ENCODE measurements at regions not wholly inside any gene's neighbourhood (a gene's known extent, or its start where the extent isn't known, plus 50 kb on each side); places are given as distances from the start of the nearest gene placed in this dataset.
"Not testable (repeated sequence)": the region's sequence is repeated elsewhere in the genome, so short reads cannot be mapped to it uniquely, and the experiment has no call there.

DNA sequence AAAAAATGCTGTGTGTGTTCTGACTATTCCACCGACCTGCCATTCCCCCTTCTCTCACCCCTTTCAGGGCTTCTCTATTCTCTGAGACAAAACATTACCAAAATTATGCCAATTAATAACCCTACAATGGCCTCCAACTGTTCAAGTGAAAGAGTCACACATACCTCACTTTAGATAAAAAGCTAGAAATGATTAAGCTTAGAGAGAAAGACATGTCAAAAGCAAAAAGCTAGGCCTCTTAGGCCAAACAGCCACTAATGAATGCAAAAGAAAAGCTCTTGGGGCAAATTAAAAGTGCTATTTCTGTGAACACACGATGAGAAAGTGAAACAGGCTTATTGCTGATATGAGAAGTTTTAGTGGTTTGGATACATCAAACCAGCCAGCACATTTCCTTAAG lies 279.6 kb upstream of the GRAMD2B start:
- no peak for DNase-seq (ENCODE audit: low read depth)

DNA sequence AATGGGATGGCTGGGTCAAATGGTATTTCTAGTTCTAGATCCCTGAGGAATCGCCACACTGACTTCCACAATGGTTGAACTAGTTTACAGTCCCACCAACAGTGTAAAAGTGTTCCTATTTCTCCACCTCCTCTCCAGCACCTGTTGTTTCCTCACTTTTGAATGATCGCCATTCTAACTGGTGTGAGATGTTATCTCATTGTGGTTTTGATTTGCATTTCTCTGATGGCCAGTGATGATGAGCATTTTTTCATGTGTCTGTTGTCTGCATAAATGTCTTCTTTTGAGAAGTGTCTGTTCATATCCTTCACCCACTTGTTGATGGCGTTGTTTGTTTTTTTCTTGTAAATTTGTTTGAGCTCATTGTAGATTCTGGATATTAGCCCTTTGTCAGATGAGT lies 272.9 kb upstream of the GRAMD2B start:
- DNase-seq (ENCODE audit: low read depth), result not testable (repeated sequence)

DNA sequence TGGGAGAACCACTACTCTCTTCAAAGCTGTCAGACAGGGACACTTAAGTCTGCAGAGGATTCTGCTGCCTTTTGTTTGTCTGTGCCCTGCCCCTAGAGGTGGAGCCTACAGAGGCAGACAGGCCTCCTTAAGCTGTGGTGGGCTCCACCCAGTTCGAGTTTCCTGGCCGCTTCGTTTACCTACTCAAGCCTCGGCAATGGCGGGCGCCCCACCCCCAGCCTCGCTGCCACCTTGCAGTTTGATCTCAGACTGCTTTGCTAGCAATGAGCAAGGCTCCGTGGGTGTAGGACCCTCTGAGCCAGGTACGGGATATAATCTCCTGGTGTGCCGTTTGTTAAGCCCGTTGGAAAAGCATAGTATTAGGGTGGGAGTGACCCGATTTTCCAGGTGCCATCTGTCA lies 267.9 kb upstream of the GRAMD2B start:
- not testable (repeated sequence) for DNase-seq (ENCODE audit: low read depth)

DNA sequence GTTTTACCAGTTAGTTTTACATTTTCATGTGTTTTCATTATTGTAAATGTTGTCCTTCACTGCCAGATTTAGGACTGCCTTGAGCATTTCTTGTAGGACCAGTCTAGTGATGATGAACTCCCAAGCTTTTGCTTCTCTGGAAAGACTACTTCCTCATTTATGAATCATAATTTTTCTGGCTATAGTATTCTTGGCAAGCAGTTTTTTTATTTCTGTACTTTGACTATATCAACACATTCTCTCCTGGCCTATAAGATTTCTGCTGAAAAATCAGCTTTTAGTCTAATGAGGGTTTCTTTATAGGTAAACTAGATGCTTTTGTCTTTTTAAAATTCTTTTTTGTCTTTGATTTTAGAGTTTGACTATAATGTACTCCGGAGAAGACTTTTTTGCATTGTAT lies 256.8 kb upstream of the GRAMD2B start:
- DNase-seq (ENCODE audit: low read depth), result no peak

DNA sequence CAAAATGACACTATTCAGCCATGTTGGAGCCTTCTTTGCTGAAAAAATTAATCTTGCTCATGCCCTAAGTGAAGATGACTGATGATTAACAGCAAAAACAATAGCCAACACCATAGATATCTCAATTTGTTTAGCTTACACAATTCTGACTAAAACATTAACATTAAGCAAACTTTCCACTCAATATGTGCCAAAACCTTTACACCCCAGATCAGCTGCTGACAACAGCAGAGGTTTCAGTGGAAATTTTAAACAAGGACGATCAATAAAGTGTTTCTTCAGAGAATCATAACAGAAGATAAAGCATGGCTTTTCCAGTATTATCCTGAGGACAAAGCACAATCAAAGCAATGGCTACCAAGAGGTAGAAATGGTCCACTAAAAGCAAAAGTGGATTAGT lies 254.4 kb upstream of the GRAMD2B start:
- DNase-seq (ENCODE audit: low read depth), result no peak

DNA sequence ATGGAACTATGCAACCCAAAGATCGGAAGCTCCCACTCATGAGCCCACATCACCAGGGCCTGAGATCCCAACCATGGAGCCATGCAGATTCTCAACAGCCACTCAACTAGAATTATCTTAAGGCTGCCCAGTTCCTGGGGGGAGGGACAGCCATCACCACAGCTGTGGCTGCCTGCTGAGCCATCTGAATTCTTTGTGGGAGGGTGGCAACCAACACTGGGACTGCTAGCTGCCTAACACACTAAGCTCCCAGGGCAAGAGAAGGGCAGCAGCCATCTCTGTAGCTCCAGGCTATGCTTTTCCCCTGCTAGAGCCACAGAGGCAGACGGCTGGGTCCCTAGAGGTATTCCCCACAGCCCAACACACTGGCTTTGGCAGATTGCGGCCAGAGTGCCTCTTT lies 251.3 kb upstream of the GRAMD2B start:
- DNase-seq (ENCODE audit: low read depth), result no peak

DNA sequence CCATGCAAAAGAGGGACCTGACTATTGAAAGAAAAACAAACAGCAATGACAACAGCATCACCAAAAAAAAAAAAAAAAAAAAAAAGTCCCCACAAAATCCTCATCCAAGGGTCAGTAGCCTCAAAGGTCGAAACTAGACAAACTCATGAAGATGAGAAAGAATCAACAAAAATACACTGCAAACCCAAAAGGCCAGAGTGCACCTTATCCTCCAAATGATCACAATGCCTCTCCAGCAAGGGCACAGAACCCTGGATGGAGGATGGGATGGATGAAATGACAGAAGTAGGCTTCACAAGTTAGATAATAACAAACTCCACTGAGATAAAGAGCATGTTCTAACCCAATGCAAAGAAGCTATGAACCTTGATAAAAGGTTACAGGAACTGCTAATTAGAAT lies 250.4 kb upstream of the GRAMD2B start:
- DNase-seq (ENCODE audit: low read depth), result no peak

DNA sequence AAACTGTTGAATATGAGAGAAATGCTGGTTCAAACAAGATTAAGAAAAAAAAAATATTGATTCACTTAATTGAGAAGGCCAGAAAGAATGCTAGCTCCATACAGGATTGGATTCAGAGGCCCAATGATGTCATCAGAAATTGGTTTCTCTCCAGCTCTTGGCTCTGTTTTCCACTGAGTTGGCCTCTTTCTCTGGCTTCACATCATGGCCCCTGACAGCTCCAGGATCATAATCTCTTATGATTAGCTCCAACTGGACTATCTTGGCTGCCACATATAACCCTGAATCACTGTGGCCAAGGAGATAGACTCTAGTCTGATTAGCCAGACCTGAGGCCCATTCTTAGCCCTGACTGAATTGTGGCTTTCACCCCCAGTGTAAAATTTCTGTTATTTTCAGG lies 244.7 kb upstream of the GRAMD2B start:
- peak; percentile 24 for DNase-seq (ENCODE audit: low read depth)

DNA sequence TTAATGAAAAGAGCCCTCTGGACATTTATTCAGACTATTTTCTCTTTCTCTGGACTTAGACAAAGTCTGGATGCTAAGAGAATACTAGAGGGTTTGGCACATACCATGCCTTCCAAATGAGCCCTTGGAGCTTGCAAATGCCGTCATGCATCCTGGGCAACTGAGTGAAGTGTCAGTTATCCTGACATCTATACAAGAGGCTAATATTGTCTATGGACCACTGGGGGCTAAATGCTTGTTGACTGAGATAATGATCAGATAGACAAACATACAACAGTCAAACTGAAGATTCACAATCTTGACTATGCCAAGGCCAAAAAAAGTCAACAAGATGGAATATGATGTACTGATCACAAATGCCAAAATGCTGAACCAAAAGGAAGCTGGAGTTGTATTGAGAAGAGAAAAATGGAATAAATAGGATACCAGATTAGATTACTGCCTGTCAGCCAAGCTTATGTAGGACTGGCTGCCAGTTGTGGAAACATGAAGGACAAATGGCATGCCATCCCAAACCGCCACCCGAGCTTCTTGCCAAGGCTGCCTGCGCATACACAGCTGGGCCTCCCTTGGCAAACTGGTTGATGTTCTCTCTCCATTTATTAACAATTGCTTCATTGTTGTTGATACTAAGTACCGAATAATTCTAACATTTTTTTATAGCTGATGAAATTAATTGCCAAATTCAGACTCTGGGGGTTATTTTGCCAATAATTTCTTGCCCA lies 240.1 kb upstream of the GRAMD2B start:
- no peak for DNase-seq (ENCODE audit: low read depth)

DNA sequence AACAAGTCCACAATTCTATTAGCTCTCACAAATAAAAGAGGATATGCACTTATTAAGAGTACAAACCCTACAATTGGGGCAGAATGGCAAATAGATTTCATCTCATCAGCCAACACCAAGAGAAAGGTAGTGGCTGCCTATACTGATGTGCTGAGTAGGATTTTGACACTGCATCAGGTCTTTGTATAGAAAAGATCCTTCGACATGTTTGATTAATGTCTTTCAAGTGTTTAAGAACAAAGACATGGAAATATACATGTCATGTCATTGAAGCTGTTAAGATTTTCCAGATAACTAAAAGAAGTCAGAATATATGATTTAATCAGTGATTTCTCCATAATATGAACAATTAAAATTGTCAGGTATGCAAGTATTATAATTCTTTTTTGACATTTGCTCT lies 238.7 kb upstream of the GRAMD2B start:
- DNase-seq (ENCODE audit: low read depth), result no peak

DNA sequence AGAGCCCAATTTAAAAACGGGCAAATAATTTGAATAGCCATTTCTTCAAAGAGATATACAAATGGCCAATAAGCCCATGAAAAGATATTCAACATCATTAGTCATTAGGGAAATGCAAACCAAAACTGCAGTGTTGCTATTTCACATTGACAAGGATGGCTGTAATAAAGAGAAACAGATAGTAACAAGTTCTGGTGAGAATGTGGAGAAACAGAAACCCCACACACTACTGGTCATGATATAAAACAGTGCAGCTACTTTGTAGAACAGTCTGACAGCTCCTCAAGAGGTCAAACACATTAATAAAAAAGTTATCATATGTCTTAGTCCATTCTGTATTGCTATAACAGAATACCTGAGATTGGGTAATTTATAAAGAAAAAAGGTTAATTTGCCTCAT lies 237.0 kb upstream of the GRAMD2B start:
- no peak for DNase-seq (ENCODE audit: low read depth)

DNA sequence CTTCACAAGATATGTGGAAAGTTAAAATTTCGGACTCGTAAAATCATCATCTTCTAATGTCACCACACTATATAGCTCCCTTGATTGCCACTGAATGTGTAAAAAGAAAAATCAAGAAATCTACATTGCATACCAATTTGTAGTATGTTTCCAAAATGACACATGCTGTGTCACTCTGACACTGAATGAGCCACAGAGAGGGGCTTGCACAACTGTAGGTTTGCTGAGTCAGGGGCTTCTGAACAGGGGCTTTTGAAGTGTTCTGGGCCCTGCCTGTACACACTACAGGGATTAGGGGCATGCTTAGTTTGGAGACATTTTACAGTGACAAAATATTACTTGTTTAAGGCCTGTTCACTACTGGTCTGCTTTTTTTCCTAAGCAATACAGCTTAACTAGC lies 234.4 kb upstream of the GRAMD2B start:
- no peak for DNase-seq (ENCODE audit: low read depth)

DNA sequence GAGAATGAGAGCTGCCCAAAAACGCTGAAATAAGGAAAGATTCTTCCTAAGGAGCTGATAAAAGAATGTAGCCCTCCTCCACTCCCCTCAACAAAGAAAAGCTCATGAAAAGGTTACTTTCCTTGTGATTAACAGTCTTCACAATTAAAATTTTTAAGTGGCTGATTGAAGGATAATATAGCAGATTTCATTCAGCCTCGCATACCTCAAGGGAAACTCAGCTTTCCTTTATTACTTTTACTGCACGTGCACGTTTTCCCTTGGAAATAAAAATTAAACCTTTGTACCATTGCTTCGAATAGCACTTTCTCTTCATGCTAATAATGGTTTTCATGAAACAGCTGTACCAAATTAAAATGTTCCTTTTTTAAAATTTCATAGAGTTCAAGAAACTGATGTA lies 234.0 kb upstream of the GRAMD2B start:
- no peak for DNase-seq (ENCODE audit: low read depth)

DNA sequence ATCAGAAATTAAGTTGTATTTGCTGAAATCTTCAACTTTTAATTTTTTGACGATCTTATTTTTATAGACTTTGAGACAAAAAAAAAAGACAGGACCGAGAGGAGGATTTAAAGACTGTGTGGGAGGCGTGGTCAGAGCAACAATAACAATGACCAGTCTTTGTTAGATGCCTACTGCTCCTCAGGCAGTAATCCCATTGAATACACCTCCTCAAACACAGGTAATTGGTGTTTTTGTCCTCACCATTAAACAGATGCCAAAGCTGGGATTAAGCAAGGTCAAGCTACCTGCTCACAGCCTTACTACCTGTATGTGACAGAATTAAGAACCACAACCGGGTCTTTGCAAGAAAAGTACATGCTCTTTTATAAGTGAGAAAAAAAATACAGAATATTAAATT lies 233.3 kb upstream of the GRAMD2B start:
- DNase-seq (ENCODE audit: low read depth), result no peak

DNA sequence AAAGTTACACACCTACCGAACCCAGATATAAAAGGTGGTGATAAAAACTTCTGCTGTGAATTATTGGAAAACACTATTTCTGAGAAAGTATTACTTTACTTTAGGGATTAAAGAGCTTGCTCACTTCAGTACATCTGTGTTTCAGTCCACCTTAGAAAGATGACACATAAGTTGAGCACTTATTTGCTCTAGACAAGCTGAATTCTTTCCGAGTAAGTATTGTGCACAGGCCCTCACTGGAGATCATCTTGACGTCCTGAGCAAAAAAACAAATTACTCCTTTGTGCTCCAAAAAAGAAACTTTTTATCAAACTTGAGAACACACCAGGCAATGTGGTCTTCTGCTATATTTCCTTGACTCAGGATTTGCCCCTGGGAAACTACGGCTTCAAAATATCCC lies 231.0 kb upstream of the GRAMD2B start:
- DNase-seq (ENCODE audit: low read depth), result no peak

DNA sequence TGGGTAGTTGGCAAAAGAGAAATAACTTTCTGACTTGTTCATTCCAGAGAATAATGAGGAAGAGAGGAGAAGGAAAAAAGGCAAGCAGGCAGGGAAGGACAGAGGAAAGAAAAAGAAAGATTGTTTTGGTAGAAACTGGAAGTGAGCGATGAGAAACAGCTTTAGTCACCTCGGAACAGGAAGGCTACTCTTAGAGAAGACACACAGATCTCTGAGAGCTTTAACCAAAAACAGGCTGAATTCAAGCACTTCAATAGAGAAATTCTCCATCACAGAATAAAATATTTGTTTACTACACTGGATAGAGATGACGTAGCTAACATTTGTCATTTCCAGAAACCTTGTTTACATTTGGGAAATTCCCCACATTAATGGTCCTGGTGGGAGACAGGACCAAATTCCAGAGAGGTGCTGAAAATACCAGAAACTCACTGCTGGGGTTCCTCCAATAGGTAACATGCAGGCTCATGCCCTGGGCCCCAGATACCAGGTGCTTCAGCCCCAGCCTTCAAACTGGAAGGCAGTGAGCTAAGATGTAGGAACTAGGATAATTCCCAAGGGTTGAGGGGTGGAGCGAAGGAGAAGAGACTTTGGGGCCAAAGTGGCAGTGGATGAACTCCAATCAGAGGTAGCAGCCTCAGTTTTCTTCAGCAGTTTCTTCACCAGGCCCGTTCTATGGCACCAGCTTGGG lies 227.7 kb upstream of the GRAMD2B start:
- no peak for DNase-seq (ENCODE audit: low read depth)

DNA sequence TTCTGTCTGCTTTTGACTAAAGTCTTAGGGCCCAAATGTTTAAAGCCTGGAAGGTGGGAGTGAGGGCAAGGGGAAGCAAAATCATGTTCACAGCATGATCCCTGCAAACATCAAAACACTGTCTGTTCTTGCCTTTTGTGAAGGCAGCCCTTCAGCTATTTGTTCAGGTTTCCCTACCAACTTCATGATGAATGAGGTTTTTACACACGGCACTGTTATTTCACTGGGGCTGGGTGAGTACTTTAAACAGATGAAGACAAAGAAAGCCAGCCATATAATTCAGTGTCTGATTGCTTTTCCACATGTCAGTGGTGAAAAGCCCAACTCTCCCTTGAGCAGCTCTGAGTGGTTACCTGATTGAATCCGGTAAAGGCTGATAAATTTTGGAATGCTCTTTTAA lies 224.7 kb upstream of the GRAMD2B start:
- no peak for DNase-seq (ENCODE audit: low read depth)

DNA sequence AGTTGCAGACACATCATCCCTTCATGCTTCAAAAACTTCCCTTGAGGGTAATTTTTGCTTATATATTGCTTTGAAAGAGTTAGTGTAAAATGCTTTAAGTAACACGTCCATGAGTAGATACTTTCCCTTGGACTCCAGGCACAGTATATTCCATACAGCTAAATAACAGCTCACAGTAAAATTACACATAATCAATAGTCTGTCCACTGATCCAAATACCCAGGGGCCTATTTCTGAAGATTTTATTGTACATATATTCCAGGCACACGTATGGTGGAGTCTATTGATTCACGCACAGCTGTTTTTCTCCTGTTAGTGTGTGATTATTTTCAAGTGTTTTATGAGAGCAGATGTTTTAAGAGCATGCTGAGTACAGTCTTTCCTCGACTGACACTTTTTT lies 223.7 kb upstream of the GRAMD2B start:
- DNase-seq (ENCODE audit: low read depth), result no peak

DNA sequence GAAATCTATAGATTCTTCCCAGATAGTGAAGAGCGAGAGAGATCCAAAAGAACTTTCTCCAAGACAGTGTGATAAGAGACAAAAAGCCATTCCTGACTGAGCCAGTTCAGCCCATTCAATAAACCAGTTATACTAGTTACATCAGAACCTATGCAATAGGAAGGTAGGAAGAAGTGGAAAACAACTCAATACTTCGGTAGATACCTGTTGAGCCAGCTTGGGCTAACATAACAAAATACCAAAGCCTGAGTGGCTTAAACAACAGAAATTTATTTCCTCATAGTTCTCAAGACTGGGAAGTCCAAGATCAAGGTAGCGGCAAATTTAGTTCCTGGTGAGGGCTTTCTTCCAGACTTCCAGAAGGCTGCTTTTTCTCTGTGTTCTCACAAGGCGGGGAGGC lies 214.5 kb upstream of the GRAMD2B start:
- DNase-seq (ENCODE audit: low read depth), result no peak

DNA sequence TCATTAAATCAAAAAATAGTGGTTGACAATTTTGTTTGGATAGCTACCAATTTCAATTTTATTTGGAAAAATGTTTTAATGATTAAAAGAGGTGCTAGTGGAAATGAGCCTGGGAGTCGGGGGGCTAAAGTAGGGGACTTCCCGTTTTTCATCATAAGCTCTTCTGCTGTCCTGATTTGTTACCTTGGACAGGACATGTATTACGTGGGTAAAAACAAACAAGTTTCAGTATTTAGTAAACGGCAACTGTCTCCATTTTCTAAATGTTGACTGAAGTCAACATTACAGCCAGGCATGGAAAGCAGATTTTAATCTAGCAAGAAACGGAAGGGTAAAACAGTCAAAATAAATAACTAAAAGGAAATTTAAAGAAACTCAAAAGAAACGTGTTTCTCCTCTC lies 212.3 kb upstream of the GRAMD2B start:
- DNase-seq (ENCODE audit: low read depth), result no peak

DNA sequence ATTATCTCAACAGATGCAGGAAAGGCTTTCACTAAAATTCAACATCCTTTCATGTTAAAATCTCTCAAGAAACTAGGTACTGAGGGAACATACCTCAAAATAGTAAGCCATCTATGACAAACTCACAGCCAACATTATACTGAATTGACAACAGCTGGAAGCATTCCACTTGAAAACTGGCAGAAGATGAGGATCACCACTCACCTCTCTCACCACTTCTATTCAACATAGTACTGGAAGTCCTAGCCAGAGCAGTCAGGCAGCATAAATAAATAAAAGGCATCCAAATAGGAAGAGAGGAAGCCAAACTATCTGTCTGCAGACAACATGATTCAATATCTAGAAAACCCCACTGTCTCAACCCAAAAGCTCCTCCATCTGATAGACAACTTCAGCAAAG lies 203.6 kb upstream of the GRAMD2B start:
- no peak for DNase-seq (ENCODE audit: low read depth)

DNA sequence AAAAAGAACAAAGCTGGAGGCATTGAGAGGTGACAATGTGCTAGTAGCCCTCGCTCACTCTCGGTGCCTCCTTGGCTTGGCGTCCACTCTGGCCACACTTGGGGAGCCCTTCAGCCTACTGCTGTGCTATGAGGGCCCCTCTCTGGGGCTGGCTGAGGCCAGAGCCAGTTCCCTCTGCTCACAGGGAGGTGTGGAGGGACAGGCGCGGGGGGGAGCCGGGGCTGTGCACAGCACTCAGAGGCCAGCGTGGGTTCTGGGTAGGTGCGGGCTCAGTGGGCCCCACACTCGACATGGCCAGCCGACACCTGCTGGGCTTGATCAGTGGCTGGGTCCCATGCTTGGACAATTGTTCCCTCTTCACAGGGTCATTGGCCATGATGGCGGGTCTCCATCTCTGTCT lies 202.5 kb upstream of the GRAMD2B start:
- no peak for DNase-seq (ENCODE audit: low read depth)

DNA sequence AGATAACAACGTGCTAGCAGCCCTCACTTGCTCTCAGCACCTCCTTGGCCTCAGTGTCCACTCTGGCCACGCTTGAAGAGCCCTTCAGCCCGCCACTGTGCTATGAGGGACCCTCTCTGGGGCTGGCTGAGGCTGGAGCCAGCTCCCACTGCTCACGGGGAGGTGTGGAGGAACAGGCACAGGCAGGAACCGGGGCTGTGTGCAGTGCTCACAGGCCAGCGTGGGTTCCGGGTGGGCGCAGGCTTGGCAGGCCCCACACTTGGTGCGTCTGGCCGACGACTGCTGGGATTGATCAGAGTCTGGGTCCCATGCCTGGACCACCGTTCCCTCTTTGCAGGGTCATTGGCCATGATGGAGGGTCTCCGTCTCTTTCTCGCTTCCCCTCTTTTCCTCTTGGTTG lies 194.3 kb upstream of the GRAMD2B start:
- DNase-seq (ENCODE audit: low read depth), result no peak

DNA sequence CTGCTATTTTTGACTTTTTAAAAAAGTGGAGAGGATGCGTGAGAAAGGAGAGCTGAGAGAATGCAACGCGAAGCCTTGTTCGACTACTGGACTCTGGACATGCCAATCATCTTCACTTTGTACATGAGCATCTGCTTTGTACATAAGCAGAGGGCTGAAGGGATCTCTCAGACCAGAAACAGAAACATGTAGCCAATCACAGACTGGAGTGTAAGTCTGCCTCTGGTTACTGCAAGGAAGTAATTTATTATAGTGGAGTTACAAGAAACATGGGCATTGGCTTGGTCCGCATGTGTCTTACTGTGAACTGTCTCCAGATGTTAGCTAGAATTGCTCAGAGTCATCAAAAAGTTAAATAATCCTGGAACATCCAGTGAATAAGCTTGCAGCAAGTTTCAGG lies 190.0 kb upstream of the GRAMD2B start:
- no peak for DNase-seq (ENCODE audit: low read depth)

All from non-pigmented ciliary epithelial cell (primary cell).